GM21360 (cell line): ENCODE measurements at regions not wholly inside any gene's neighbourhood (a gene's known extent, or its start where the extent isn't known, plus 50 kb on each side); places are given as distances from the start of the nearest gene placed in this dataset.

Experiments
- ATAC-seq: cut with Tn5 transposase; IDR thresholded peaks from one replicate; pipeline ENCODE4 v1.9.1; 2021; ENCODE audit warnings: mild to moderate bottlenecking, moderate library complexity; ENCODE audit not compliant: unreplicated experiment

DNA sequence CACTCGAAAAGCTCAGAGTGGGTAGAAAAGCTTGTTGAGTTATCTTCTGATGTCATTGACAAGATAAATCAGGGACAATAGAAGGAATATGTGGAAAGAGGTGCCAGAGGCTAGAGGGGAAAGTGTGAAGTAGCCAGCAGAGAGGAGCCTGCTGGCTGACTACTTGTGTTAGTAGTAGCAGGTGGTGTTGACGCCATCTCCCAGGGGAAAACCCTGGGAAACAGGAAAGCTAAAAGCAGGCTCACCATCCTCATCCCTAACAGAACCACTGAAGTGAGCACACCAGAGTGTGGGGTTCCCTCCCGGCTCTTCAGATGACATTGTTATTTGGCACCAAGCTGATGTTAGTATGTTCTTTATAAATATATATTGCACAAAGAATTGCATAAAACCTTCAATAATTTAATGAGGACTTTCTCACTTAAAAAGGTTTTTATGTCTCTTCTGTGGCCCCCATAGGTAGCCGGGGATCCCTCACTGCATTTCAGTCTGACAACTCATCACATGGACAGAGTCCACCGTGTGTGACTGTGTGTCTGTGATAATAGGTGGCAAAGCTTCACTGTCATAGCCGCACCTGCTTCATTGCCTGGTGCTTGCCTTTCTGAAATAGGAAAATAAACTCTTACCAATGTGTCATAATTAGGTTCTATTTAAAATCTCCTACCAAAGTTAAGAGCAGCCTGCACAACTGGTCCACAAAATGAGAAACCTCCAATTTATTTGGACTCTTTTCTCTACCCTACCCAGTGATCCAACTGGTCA lies 63.2 kb upstream of the TOP3B start:
- ATAC-seq: no peak

DNA sequence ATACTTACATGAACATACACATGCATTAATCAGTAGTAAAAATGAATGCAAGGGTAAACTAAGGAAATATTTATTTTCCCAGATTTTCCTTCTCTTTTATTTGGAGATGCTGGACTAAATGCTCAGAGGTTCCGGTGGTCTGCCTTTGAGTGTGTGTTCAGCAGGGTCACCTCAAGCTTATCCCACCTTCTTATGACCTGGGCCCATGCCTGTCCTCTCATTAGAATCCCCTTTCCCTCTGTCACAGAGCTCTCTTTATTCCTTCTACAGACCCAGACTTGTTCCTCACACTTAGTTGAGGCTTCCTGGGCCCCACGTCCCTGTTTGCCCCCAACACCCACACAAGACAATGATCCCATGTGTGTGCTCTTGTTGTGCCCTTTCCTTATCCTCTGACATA lies 61.6 kb upstream of the TOP3B start:
- no peak for ATAC-seq

DNA sequence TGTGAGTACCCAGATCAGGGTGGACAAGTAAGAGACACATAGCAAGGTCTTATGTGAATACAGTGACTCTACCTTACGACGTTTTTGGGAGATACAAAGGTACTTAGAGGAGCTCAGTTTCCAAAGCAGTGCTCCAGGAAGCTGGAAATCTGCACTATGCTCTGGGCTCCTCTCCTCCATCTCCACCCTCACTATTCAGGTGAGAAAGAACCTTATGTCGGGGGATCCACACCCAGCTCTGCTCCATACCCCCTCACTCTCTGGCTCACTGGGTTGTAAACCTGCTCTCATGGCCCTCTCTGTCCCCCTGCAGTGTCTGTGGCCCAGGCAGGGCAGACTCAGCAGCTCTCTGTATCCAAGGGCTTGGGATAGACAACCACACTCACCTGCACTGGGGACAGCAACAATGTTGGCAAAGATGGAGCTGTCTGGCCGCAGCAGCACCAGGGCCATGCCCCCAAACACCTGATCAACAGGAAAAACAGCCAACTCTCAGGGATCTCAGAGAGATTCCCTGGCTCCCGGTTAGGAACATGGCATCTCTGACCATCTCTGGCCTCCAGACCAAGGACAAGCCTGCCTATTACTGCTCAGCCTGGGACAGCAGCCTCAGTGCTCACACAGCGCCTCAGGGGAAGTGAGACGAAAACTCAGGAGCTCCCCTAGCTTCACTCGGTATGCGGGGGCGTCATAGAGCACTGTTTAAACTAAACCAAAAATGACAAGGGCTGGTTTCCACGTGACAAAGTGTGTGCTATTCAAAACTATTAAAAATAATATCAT lies 60.9 kb upstream of the TOP3B start:
- no peak for ATAC-seq

DNA sequence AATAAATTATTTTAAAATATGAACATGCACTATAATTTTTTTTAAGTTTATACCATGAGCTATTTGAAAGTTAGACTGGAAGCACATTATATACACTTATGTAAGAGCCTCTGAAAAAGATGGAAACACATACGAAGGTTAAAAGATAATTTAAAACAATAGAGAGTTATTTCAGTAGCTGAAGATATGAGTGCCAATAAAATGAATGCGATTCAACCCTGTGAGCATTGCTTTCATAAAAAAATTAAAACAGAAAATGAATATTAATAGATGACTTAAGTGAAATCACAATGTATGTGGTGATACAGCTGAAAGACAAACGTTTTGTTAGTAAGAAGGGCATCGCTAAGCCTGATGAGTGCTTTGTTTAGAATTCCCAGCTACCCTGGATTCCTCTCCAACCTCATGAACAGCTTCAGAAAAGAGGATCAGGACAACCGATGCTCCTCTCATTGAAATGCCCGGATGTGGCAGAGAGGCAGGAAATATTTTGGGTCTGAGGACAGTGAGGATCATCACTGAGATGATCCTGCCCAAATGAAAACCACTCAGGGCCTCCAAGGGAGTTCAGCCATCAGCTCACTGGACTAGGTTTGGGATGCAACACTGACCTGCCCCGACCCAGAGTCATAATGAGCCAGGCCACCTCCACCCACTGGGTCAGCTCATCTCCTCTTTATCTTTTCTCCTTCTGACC lies 60.2 kb upstream of the TOP3B start:
- no peak for ATAC-seq

DNA sequence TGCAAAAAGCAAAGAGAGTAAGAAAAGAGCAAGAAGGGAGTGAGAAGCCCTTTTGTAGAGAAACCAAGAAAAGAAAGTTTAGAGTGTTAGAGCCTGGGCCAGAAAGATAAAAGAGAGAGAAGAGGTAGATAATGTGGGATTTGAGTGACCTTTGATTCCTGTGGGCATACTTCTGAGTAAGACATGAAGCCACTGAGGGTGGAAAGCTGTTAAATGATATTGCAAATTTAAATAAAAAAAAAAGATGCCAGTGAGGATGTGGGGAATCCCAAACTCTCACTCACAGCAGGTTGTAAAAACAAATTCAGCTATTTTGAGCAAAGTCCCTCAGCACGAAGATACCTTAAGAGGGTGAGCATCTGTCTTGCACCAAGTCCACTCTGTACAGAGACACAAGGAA lies 59.4 kb upstream of the TOP3B start:
- no peak for ATAC-seq

DNA sequence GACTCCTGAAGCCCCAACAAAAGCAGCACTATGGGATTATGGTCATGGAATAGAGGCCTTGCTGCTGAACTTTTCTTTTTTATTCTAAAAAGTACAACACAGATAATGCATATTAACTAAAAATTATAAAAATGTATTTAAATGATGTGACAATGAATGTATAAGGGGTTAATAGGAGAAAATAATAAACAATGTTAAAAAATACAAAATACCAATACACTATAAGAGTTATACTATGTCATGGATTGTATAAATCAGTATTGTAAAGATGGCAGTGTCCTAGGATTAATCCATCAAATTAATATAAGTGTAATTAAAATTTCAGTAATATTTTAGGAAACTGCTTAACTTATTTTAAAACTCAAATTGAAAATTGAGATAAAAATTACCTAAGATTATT lies 58.3 kb upstream of the TOP3B start:
- ATAC-seq: no peak

DNA sequence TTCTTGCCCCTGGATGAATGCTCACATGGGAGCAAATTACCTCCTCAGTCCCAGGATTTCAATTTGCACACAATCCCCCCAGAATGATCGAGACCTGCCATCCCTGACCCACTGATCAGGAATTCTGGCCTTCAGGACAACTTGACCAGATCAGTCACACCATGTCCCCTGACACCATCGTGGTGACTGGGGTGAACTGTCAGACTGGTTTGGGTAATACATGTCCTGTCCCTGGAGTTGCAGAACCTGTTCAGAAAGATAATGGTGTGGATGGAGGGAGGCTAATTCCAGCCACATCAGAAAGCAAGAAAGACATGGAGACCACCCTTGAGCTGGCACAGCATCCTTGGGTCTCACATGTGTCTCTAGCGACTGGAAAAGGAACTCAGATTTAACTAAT lies 57.9 kb upstream of the TOP3B start:
- no peak for ATAC-seq

DNA sequence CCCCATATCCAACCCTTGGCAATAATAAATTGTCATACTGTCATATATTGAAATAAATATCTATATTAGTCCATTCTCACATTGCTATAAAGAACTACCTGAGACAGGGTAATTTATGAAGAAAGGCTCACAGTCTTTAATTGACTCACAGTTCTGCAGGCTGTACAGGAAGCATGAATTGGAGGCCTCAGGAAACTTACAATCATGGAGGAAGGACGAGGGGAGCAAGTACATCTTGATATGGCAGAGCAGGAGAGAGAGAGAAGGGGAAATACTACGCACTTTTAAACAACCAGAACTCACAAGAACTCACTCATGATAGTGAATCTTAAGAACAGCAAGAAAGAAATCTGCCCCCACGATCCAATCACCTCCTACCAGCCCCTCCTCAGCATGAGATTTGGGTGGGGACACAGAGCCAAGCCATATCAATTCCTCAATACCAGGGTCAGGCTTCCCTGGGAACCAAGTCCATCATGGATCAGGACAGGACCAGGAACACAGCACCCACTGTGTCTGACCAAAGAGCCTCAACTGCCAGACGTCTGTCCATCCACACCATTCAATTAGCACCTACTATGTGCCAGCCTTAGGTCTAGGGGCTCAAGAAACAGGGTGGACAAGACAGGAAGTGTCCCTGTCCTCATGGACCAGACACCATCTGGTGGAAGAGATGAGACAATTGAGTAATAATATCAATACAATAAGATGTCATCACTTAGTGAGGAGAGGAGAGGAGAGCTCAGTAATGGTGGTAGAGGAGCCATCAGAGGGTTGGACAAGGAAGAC lies 56.9 kb upstream of the TOP3B start:
- no peak for ATAC-seq

DNA sequence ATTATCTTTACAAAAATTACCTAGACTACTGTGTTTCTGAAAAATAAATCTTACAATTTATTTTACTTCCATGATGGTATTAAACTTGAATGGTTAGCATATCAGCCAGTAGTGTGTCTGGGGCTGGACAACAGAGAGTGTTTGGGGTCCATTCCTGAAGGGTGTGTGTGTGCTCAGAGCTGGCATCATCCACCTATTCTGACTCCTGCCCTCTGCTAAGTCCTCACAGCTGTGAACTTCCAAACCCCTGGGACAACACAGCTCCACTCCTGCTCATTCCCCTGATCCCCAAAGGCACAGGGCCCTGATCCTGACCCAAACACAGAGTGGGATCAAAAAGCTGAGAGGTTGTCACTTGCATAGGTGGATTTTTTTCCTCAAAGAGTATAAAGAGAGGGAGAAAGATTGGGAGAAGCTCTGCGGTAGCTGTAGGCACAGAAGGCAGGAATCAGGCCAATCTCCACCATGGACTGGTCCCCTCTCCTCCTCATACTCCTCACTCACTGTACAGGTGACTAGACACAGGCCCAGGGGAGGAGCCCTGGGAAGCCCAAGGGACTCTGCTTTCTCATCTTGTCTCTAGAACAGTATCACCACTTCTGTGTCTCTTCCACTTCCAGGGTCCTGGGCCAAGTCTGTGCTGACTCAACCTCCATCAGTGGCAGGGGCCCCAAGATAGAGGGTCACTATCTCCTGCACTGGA lies 55.7 kb upstream of the TOP3B start:
- ATAC-seq: no peak

DNA sequence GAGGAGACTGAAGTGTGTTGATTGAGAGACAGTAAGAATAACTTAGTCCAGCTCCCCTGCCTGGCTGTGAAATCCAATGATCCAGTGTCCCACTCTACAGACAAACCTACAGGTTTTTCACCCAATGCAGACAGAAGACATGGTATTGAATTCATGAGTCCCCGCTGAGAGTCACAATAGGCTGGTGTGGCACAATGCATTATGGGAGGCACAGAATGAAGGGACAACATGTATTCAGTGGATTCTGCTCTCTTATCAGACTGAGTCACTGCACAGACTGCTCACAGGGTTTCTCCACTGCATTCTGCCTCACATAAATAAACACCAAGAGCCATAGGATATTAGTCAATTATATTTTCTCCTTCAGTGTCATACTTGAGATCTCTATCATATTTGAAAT lies 55.2 kb upstream of the TOP3B start:
- no peak for ATAC-seq

DNA sequence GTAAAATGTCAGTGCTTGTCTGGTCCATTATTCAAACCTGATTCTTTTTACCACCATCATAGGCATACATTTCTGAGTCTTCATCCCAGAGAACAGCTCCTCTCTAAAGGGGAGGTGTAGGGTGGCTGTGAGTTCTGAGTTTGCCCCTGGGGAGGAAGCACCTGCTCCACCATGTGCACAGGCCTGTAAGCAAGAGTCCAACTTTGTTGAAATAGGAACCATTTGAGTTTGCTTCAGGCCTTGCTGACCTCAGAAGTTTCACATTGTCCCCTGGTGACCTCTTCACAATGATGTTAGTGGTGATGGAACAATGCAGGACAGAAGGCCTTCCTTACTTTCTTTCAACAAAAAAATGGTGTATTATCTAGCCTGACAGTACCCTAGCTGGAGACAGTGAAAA lies 54.6 kb upstream of the TOP3B start:
- ATAC-seq: no peak

DNA sequence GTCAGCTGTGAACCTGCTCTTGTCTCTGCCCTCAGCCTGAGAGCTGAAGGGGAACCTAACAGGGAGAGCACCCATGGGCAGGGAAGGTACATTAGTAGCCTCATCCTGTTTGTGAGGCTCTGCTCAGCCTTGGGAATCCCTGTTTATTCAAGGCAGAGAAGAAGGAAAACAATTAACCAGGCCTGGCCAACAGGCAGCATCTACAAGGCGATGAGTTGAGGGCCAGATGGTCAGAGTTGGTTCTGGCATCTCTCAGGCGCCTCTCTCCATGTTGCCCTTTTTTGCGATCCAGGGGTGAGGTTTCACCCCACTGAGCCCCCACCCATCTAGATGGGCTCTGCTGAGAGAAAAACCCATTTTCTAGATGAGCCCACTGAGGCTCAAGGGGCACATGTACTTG lies 54.0 kb upstream of the TOP3B start:
- no peak for ATAC-seq

DNA sequence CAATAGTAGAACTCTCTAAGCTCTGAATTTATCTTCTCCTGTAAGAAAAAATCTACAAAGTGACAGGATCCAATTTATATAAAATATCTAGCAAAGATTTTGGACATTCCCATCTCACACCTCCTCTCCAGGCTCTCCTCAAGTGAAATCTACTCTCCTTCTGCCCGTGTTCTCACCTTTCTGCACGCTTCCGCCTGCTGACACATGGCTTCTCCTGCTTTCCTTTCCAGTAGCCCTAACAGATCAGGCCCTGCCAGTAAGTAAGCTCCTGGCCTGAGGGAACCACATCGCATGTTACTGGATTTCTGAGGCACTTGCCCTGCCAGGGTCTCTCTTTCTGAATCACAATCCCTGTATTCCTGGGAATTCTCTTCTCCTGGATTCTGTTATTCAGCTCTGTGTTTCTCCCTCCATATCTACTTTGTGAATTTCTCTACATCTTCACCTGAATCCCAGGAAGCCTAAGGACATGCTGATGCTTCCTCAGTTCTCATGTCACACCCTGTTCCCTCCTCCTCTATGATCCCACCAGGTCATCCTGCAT lies 53.3 kb upstream of the TOP3B start:
- no peak for ATAC-seq

DNA sequence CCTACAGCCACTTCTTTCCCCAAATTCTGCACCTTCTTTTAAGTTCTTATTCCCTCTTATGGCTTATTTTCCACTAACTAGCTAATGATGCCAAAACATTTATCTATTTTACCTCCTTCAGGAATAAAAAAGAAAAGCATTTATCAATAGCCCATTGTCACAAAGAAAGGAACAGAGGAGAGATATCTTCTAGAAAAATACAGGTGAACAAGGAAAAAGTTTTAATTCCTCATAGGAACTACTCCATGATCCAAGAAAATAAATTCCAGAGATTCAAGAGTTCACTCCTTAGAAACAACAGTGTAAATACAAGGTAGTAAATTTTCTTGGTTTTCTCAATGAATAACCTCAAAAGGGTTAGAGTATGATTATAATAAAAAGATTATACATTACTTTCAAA lies 52.6 kb upstream of the TOP3B start:
- ATAC-seq: no peak

DNA sequence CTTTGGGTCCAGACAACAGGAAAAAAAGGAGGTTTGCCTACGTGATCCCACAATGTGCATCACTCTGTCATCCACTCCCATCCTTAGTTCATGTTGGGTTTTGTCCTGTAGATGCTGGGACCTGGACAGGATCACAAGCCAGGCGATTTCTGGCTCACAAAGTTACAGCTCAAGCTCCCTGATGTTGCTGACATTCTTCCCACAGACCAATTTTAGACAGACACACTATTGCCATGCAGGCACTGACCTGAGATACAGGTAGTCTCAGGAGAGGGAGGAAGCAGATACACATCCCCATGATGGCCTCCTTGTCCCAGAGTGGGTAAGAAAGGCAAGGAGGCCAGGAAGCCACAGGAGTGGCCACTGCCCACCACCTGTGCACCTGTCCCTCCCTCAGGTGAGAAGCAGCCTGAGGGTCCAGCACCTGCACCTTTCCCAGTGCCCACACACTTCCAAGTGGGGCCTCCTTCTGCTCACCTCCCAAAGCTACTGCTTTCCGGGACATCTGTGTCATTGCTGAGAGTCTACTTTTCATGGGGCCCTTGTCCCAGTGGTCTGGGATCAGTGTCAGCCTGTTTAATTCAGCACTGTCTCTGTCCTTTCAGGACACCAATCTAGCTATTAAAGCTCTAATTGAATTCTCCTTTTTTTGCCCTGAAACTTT lies 52.0 kb upstream of the TOP3B start:
- ATAC-seq: no peak

DNA sequence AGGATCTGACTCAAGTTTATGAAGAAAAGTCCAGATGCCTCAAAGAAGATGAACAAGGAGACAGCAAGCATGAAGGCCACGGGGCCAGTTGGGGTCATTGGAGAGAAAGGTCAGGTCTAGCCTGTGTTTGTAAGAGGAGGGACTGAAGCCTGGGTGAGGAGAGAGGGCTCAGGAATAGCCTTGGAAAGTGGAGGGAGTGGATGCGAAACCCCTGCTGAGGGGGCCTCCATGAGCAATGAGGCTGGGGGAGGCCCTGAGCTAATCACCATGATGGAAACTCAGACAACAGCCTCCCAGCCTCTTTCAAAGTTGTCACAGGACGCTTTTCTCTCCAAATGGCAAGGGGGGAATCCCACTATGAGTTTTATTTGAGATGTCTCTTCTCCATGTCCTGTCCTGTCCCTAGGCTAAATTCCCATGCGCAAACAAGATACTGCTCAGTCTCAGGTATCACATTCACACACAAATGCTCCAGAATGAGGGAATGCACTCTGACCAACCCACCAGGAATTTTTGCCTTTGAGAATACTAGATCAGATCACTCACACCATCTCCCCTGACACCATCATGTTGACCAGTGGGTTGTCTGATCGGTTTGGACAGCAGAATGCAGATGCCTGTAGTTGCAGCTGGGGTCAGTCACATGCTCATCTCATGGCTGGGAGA lies 51.3 kb upstream of the TOP3B start:
- ATAC-seq: no peak

DNA sequence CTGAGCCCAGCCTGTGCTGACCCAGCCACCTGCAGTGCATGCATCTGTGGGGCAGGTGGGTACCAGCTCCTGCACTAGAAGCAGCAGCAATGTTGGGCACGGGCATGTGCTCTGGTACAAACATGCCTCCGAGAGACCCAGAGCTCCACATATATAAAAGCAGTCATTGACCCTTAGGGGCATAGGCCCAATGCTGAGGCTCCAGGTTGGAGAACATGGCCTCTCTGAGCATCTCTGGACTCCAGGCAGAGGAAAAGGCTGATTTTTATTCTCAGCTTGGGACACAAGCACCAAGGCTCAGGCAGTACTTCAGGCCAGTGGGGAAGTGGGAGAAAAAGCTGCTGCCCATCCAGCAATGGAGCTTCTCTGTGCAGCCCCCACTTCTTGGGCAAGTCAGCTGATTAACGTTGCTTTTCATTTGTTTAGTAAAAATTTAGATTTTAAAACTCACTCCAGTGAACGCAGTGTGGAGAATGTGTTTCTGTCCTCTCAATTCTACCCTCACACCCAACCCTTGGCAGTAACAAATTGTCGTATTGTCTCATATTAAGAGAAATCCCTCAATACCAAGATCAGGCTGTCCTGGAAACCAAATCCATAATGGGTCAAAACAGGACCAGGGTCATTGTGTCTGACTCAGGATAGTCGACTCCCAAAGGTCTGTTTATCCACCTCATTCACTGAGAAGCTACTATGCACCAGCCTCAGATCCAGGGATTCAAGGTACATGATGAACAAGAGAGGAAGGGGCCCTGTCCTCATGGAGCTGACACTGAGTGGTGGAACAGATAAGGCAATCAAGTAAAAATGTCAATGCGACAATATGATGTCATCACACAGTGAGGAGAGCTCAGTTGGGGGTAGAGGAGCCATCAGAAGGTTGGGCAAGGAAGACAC lies 50.6 kb upstream of the TOP3B start:
- ATAC-seq: no peak
